ENCODE measurements at regions not wholly inside any gene's neighbourhood (a gene's known extent, or its start where the extent isn't known, plus 50 kb on each side); places are given as distances from the start of the nearest gene placed in this dataset.

GRCh38 chr6:132043148-132043547 lies 92.0 kb upstream of the CCN2 start:
- Histone ChIP-seq H3K4me1 (ENCODE audit: insufficient read depth, poor library complexity, severe bottlenecking) (no peaks in the 10 kb centered on the region), H3K9me3 (ENCODE audit: severe bottlenecking) (peaks cover 2% of the 10 kb centered on the region), H3K36me3 (ENCODE audit: low read depth) (no peaks in the 10 kb centered on the region), H3K27me3 (ENCODE audit: insufficient read depth, poor library complexity, severe bottlenecking) (no peaks in the 10 kb centered on the region), H3K27ac (ENCODE audit: poor library complexity, severe bottlenecking) (no peak overlapping the region), H3K4me3 (ENCODE audit: severe bottlenecking) (no peak overlapping the region)
- ATAC-seq (ENCODE audit: low read depth), result no peak
- TF ChIP-seq CTCF (IDR thresholded peaks at IDR 0.05; ENCODE audit: poor library complexity, severe bottlenecking), result no peak
- no peak for DNase-seq (ENCODE audit: low spot score)

- ATAC-seq (ENCODE audit: low read depth), result no peak
- Histone ChIP-seq H3K36me3 (ENCODE audit: low read depth) (no peaks in the 10 kb centered on the region), H3K27me3 (ENCODE audit: insufficient read depth, poor library complexity, severe bottlenecking) (no peaks in the 10 kb centered on the region), H3K4me1 (ENCODE audit: insufficient read depth, poor library complexity, severe bottlenecking) (no peaks in the 10 kb centered on the region), H3K27ac (ENCODE audit: poor library complexity, severe bottlenecking) (no peak overlapping the region), H3K4me3 (ENCODE audit: severe bottlenecking) (no peak overlapping the region), H3K9me3 (ENCODE audit: severe bottlenecking) (no peaks in the 10 kb centered on the region)
- TF ChIP-seq CTCF (IDR thresholded peaks at IDR 0.05; ENCODE audit: poor library complexity, severe bottlenecking), result no peak
- DNase-seq (ENCODE audit: low spot score), result no peak
Observed at GRCh38 chr6:132041706-132042105, 90.5 kb upstream of the CCN2 start.

- Histone ChIP-seq H3K27me3 (ENCODE audit: insufficient read depth, poor library complexity, severe bottlenecking) (no peaks in the 10 kb centered on the region), H3K4me3 (ENCODE audit: severe bottlenecking) (no peak overlapping the region), H3K9me3 (ENCODE audit: severe bottlenecking) (no peaks in the 10 kb centered on the region), H3K36me3 (ENCODE audit: low read depth) (no peaks in the 10 kb centered on the region), H3K27ac (ENCODE audit: poor library complexity, severe bottlenecking) (no peak overlapping the region), H3K4me1 (ENCODE audit: insufficient read depth, poor library complexity, severe bottlenecking) (no peaks in the 10 kb centered on the region)
- ATAC-seq (ENCODE audit: low read depth) (no peak), DNase-seq (ENCODE audit: low spot score) (no peak)
- TF ChIP-seq CTCF (IDR thresholded peaks at IDR 0.05; ENCODE audit: poor library complexity, severe bottlenecking), result no peak
Observed at GRCh38 chr6:132028029-132028428, 76.9 kb upstream of the CCN2 start.

GRCh38 chr6:132025468-132025867 lies 74.3 kb upstream of the CCN2 start:
- Histone ChIP-seq H3K4me3 (ENCODE audit: severe bottlenecking) (no peak overlapping the region), H3K27ac (ENCODE audit: poor library complexity, severe bottlenecking) (no peak overlapping the region), H3K27me3 (ENCODE audit: insufficient read depth, poor library complexity, severe bottlenecking) (no peaks in the 10 kb centered on the region), H3K9me3 (ENCODE audit: severe bottlenecking) (no peaks in the 10 kb centered on the region), H3K36me3 (ENCODE audit: low read depth) (no peaks in the 10 kb centered on the region), H3K4me1 (ENCODE audit: insufficient read depth, poor library complexity, severe bottlenecking) (no peaks in the 10 kb centered on the region)
- ATAC-seq (ENCODE audit: low read depth), result no peak
- DNase-seq (ENCODE audit: low spot score), result no peak
- TF ChIP-seq CTCF (IDR thresholded peaks at IDR 0.05; ENCODE audit: poor library complexity, severe bottlenecking), result no peak

GRCh38 chr6:132023490-132023889 lies 72.3 kb upstream of the CCN2 start:
- DNase-seq (ENCODE audit: low spot score) (no peak), ATAC-seq (ENCODE audit: low read depth) (no peak)
- Histone ChIP-seq H3K4me3 (ENCODE audit: severe bottlenecking) (no peak overlapping the region), H3K9me3 (ENCODE audit: severe bottlenecking) (no peaks in the 10 kb centered on the region), H3K36me3 (ENCODE audit: low read depth) (no peaks in the 10 kb centered on the region), H3K27me3 (ENCODE audit: insufficient read depth, poor library complexity, severe bottlenecking) (no peaks in the 10 kb centered on the region), H3K4me1 (ENCODE audit: insufficient read depth, poor library complexity, severe bottlenecking) (no peaks in the 10 kb centered on the region), H3K27ac (ENCODE audit: poor library complexity, severe bottlenecking) (no peak overlapping the region)
- no peak for TF ChIP-seq CTCF (IDR thresholded peaks at IDR 0.05; ENCODE audit: poor library complexity, severe bottlenecking)

Data from RWPE2 (cell line).